ENCODE measurements at regions not wholly inside any gene's neighbourhood (a gene's known extent, or its start where the extent isn't known, plus 50 kb on each side); places are given as distances from the start of the nearest gene placed in this dataset.

GRCh38 chr21:32183396-32183795, 95.5 kb downstream of the MIS18A start:
- no peak for DNase-seq

DNA sequence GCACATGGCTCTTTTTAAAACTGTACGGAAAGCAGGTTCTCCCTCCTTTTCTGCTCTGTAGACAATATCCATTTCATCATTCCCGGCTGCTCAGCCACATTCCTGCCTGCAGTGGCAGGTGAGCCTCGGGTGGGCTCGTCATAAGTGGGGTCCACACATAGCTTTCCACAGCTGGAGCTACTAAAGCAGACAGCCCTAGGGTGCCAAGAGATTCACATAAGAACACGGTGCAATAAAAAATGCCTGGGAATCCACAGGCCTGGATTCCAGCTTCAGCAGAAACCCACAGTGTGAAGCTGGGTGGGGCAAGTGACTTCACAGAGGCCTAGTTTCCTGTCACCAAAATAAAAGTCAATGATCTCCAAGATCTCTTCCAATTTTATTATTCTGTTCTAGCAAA, 96.4 kb downstream of the MIS18A start:
- DNase-seq, result no peak

GRCh38 chr21:32181457-32181856, 97.4 kb downstream of the MIS18A start:
- no peak for DNase-seq

DNA sequence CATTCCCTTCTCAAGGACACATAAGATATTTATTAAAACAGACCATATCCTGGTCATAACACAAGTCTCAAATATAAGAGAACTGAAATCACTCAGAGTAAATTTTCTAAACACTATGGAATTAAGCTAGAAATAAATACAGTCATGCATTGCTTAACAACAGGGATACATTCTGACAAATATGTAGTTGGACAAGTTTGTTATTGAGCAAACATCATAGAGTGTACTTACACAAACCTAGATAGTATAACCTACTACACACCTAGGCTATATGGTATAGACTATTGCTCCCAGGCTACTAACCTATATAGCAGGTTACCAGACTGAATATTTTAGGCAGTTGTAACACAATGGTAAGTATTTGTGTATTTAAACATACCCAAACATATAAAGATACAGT, 104.0 kb downstream of the MIS18A start:
- no peak for DNase-seq

- DNase-seq, result no peak
Measured at GRCh38 chr21:32173121-32173724, 105.6 kb downstream of the MIS18A start.

DNA sequence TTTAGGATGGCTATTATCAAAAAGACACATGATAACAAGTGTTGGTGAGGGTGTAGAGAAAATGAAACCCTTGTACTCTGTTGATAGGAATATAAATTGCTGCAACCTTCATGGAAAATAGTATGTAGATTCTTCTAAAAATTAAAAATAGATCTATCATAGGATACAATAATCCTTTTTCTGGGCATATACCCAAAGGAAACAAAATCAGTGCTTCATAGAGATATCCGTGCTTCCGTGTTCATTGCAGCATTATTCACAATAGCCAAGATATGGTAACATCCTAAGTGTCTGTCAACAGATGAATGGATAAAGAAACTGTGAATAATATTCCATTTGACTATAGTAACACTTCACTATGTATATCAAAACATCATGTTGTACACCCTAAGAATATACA, 106.7 kb downstream of the MIS18A start:
- no peak for DNase-seq

DNA sequence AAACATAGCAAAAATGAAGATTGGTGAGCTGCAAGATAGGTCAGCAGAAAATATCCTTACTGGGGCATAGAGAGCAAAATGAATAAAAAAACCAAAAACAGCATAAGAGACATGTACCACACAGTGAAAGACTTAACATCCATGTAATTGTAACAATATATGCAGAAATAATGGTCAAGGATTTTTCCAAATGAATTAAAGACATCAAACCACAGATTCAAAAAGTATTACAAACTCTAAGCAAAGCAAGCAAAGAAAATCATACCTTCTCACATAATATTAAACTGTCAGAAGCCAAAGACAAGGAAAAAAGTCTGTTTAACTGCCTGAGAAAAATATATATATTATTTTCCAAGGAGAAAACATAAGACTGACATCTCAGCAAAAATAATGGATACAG, 111.3 kb downstream of the MIS18A start:
- DNase-seq, result no peak

DNA sequence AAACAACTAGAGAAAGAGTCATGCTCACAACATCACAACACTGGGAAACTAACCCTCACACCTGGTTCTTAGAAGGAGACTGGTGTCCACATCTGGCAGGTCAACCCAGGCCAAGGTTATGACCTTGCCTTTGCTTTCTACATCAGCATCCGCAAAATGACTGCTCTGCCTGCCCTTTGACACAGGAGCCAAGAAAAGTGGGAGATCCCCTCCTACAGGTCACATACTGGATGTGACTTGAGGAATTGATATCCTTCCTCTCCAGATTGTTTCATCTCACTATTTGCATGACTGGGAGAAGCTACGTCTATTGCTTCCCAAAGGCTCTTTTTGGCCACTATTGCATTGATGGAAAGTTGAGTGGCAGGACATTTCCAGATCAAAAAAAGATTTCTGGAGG, 115.5 kb downstream of the MIS18A start:
- no peak for DNase-seq

GRCh38 chr21:32162727-32163320, 116.0 kb downstream of the MIS18A start:
- no peak for DNase-seq

- no peak for DNase-seq
Measured at GRCh38 chr21:32155226-32155625, 123.6 kb downstream of the MIS18A start.

GRCh38 chr21:32147041-32147440, 131.8 kb downstream of the MIS18A start:
- no peak for DNase-seq

GRCh38 chr21:32144851-32145250, 134.0 kb downstream of the MIS18A start:
- no peak for DNase-seq

DNA sequence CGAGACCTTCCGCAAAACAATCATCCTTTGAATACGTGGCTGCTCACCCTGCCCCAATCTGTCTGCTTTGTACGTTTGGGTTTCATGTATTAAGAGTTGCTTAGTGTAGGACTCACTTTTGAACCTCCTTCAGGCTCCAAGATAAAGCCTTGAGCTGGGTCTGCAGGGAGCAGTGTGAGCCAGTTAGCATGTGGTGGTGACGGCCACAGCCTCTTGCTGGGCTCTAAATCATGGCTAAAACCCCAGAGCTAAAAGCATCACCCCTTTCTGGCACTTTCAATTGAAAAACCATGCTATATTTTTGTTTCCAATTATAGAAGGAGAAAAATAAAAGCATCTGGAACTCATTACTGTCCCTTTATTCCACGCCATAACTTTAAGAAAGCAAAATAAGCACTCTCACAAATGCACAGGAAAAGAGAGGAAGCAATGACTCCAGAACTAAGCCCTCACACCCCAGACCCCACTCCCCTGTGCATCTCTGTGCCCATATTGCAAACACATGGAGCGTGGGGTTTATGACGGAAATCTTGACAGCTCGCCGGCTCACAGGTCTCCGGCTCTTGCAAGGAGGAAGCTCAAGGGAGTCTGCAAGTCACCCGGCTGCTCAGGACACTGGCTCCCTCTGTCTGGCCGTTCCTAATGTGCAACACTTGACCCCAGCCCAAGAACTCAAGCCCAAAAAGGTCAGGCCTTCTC, 135.5 kb downstream of the MIS18A start:
- DNase-seq, result no peak

- DNase-seq, result no peak
Measured at GRCh38 chr21:32141318-32141633, 137.6 kb downstream of the MIS18A start.

DNA sequence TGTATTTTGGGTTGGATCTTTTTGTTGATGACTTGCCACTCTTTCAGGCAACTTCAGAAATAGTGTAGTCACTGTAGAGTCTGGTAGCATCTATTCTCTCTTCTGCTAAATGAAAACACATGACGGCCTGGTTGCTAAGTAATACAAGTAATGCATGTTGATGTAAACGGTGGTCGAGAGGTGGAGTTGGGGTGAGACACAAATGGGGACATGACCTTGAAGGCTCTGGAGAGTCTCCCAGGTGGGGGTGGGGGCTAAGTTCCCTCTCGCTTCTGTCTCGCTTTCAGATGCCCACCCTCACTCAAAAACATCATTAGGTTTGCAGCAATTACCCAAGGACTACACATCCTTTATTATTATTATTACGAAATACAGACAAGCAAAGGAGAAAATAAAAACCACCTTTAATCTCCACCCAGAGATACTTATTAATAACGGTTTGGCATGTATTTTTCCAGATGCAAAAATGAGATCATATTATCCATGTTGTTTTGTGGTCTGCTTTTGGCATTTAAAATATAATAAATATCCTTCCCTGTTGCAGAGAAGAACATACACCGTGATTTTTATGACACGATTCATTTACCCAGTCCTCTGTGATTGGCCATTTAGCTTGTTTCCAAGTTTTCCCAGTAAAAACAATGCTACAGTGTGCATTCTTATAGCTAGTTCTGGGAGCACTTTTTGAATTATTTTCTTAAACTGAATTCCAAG, 138.1 kb downstream of the MIS18A start:
- no peak for DNase-seq

- DNase-seq, result no peak
Measured at GRCh38 chr21:32140151-32140550, 138.7 kb downstream of the MIS18A start.

- DNase-seq, result no peak
Measured at GRCh38 chr21:32138658-32139057, 140.2 kb downstream of the MIS18A start.

GRCh38 chr21:32137931-32138330, 140.9 kb downstream of the MIS18A start:
- no peak for DNase-seq

GRCh38 chr21:32137266-32137665, 141.6 kb downstream of the MIS18A start:
- no peak for DNase-seq

- no peak for DNase-seq
Measured at GRCh38 chr21:32136546-32136945, 142.3 kb downstream of the MIS18A start.

DNA sequence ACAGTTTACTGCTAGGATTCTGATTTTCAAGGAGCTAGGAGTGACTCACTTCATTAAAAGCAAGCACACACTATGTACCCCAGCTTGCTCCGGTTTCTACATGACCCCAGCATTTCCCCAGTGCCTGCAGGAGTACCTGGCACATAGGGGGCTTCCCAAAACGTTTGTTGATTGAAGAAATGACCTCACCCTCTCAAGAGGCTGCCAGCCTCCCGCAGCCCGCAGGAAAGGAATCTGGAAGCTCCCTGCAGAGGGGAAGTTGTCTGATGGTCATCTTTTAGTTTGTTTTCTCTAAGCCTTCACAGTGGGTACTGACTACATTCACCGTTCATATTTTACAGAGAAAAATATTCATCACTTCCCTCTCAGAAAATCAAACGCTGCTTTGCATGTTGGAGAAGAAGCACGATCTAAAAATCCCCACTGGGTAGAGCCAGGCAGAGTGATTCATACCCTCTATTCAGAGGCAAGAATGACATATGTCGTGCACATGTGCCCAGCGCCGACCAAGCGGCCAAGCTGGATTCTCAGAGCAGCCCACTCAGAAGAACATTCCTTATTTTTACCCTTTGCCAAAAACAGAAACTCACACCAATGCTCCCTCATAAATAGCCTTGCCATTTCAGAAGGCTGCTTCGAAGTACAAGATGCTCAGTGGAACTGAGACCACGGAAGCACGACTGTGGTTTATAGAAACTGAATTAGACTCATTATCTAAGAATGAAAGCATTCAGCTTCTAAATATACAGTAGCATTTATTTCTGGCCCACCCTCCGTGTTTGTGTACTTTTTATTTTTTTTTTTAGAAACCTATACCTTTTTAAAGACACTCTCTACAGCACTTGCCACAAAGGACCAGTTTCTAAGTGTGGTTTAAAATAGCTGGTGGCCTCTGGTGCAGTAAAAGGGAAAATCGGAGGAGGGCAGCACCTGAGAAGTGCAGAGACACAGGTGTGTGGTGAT, 143.2 kb downstream of the MIS18A start:
- no peak for DNase-seq

DNA sequence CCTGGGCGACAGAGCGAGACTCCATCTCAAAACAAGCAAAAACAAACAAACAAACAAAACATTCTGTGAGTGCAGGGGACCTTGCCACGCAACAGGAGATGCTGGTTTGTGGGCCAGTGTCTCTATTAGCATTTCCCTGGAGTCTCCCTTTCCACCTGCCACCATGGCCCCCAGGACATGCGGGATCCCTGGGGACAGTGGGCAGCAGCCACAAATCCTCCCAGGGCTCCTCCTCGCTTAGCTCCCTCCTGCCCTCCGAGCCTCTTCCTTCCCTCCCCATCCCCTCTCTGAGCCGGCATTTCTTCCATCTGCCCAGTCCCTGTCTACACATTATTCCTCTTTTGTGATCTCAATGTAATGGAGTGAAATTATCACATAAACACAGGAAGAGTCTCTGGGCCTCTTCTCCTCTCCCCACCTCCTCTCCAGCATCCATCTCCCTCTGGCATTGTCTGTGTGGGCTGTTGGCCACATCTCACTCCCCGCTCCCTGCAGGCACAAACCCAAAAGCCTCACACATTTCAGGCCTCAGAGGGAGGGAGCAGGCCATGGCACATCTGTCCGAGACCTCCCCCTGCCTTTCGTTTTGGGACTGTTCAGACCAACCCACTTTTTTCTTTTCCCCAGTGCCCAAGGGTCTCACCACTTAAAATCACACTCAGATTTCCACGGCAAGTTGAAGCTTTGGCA, 144.3 kb downstream of the MIS18A start:
- no peak for DNase-seq

Data from NCI-H526 treated with DMSO at 0.1 percent for 48 hours (cell line).